ENCODE measurements at regions not wholly inside any gene's neighbourhood (a gene's known extent, or its start where the extent isn't known, plus 50 kb on each side); places are given as distances from the start of the nearest gene placed in this dataset.

GRCh38 chr5:114097570-114097969 is 264.3 kb upstream of the KCNN2 start:
- TF ChIP-seq, protein P1, sequence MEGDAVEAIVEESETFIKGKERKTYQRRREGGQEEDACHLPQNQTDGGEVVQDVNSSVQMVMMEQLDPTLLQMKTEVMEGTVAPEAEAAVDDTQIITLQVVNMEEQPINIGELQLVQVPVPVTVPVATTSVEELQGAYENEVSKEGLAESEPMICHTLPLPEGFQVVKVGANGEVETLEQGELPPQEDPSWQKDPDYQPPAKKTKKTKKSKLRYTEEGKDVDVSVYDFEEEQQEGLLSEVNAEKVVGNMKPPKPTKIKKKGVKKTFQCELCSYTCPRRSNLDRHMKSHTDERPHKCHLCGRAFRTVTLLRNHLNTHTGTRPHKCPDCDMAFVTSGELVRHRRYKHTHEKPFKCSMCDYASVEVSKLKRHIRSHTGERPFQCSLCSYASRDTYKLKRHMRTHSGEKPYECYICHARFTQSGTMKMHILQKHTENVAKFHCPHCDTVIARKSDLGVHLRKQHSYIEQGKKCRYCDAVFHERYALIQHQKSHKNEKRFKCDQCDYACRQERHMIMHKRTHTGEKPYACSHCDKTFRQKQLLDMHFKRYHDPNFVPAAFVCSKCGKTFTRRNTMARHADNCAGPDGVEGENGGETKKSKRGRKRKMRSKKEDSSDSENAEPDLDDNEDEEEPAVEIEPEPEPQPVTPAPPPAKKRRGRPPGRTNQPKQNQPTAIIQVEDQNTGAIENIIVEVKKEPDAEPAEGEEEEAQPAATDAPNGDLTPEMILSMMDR (IDR thresholded peaks at IDR 0.05), result no peak
- TF ChIP-seq REST (IDR thresholded peaks at IDR 0.05; ENCODE audit: insufficient read depth in 1 of 2, low read depth in 2 of 2, low read length in 1 of 2), result no peak
- no peak for TF ChIP-seq POLR2AphosphoS5 (IDR thresholded peaks at IDR 0.05; ENCODE audit: low read depth, low read length)

Data from Panc1 (cell line).